HG03439 (cell line): ENCODE measurements at regions not wholly inside any gene's neighbourhood (a gene's known extent, or its start where the extent isn't known, plus 50 kb on each side); places are given as distances from the start of the nearest gene placed in this dataset.

Experiments used
- ATAC-seq: cut with Tn5 transposase; IDR thresholded peaks from one replicate; pipeline ENCODE4 v1.9.1; 2021; ENCODE audit warnings: mild to moderate bottlenecking, moderate library complexity; ENCODE audit not compliant: unreplicated experiment

DNA sequence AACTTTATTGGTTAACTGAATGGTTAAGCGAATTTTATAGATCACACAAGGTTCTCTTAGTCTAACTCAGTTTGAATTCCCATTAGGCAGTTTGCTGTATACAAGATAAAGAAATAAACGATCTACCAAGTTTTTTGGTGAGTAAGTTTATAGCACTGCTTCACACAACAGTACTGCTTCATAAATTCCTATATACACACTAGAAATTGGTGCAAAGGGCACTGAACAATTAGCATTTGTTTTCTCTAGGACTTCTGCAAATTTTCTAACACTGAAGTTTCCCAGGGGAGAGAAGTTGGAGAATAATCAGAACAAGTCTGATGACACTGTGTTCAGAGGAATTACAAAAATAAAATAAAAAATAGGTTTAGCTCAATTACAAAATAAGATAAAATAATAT, 1138.8 kb upstream of the PCDH9 start:
- no peak for ATAC-seq

DNA sequence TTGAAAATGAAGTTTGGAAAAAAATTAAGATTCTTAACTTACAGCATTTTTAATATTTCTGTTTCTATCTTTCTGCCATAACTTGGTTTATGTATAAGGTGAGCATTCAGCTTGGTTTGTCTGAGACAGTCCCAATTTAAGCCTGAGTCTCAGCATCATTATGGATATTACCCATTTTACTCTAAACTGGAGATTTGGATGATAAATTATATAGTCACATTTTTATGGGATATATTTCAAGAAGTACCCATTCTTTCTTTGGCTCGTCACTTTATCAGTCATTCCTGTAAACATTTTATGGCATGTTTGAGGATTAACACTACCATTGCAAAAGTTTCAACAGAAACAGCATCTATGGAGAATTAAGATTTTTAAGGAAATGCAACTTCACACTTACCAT, 1129.0 kb upstream of the PCDH9 start:
- no peak for ATAC-seq

DNA sequence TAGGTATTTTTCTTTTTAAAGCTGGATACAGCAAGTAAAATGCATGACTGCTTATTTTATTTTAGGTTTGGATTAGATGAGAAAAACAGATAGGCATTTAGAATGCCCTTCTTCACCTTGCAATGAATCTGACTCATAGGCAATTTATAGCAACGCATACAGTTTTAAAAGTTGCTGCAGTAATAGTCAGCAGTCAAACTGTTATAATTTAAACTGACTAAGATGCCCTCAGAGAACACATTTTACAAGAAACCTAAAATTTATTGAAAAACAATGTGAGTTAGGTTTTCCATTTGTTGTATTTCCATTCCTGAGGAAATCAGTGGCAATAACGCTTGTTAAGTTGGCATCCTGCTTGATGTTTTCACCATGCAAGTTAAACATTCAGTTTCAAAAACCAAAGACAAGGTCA, 1128.2 kb upstream of the PCDH9 start:
- ATAC-seq, result no peak

DNA sequence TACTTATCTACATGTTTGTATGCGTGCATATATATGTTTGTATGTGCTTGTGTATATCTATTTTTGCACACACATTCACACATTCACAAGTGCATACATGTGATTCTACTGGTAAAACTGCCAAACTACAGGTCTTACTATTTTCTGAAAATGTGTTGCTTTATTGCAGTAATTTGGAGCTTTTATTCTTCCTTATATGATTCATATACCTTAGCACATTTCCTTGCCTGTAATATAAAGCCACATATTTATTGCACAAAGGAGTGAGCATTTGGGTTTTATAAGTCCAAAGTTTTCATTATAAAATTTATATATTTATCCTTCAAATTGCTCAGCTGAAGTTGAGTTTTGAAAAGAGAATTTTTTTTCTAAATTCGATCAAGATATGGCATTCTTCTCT, 1120.4 kb upstream of the PCDH9 start:
- no peak for ATAC-seq

DNA sequence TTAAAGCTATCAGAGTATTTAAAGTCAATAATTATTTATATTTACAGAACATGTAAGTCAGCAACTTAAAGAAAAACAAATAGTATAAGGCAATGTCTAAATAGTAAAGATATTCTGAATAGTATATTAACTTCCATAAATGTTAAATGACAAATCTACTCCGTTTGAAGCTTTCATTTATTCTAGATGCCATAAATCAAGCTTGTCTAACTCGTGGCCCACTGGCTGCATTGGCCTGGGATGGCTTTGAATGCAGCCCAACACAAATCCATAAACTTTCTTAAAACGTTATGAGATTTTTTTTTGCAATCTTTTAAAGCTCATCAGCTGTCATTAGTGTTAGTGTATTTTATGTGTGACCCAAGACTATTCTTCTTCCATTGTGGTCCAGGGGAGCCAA, 1117.1 kb upstream of the PCDH9 start:
- ATAC-seq, result no peak

DNA sequence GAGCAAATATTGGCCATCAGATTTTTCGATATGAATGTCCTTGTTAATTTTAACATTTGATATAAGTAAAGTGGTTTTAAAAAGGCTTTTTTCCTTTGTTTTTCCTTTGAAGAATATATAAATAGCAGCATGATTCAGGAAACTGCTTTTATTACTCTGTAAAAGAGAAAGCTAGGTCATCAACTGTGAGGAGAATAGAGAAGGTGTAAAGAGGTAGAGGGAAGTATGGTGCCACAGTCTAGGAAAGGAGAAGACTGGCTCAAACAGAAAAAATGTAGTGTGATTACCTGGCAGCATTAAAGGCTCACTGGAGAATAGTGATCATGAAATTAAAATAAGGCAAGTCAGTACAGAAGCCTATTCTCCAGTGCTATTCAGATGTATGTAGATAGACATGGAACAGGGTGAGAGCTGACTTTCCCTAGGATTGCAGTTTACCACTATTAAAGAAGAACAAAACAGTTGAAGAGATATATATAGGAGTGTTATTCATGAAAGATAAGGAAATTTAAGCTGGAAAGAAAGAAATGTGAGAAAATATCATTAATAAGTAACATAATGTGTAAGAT, 1115.9 kb upstream of the PCDH9 start:
- ATAC-seq, result no peak

DNA sequence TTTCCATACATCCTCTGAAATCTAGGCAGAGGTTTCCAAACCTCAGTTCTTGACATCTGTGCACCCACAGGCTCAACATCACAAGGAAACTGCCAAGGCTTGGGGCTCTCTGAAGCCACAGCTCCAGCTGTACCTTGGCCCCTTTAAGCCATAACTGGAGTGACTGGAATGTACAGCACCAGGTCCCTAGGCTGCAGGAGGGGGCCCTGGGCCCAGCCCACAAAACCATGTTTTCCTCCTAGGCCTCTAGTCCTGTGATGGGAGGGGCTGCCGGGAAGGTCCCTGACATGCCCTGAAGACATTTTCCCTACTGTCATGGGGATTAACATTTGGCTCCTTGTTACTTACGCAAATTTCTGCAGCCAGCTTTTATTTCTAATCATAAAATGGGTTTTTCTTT, 1093.0 kb upstream of the PCDH9 start:
- ATAC-seq, result no peak

DNA sequence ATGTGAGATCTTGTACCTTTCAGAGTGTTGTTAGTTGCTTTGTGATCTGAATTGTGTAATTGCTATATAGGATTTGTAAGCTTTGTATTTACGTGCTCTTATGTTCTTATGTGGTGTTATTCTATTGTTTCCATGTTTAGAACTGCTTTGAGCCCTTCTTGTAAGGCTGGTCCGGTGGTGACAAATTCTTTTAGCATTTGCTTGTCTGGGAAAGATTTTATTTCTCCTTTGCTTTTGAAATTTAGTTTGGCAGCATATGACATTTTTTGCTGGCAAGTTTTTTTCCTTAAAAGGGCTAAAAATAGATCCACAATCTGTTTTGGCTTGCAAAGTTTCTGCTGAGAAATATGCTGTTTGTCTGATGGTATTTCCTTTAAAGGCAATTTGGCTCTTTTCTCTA, 1089.2 kb upstream of the PCDH9 start:
- no peak for ATAC-seq

DNA sequence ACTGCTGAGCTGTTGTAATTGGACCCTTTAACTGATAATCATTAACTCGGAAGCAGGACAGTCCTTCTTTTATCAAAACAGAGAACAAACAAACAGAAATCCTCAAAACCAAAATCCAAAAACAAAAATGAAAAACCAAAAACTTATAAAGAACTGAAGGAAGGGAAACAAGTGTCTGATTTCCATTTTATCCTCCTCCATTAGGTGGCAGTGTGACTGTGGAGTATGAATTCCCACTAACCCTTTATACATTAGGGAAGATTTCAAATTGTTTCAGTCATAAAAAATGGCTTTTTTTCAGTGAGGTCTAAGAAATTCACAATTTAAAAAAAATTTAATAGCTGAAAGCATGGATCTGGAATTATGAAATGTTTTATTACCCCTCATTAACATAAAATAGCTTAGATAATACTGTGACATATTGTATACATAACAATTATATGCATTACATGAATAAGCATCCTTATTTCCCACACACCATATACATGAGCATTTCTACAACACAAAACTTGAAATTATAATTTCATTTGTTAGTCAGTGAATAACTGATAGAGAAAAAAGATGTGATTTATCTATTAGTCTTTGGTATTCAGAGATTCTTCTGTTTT, 1074.3 kb upstream of the PCDH9 start:
- peak; percentile 66 for ATAC-seq

DNA sequence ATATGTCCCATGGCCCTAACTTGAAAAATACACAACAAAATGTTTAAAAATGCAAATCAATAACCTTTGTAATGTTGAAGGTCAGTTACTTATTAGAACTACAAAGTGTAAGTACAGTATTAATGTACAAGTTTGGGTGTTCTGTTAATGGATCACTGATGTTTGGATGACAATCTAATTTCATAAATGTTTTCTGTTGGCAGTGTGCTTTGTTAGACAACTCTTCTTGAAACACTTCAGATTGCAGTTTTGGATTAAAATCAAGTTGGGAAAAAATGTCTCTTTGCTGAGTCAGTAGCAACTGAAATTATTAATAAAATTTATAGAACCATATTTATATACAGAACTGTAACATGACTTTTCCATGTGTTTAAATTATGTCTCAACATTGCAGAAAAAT, 1063.5 kb upstream of the PCDH9 start:
- no peak for ATAC-seq

DNA sequence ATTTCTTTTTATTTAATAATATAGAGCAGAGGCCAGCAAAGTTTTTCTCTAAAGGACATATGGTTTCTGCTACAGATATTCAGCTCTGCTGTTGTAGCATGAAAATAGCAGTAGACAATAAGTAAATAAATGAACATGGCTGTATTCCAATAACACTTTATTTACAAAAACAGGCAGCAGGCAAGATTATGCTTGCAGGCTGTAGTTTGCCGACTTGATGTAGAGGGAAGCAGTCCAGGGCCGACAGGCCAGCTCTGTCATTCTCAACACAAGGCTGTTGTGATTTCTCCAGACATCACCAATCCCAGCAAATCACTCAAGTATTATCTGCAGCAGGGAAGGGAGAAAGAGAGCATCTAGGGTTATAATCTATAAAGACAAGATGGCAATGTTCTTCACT, 1062.5 kb upstream of the PCDH9 start:
- ATAC-seq, result no peak

DNA sequence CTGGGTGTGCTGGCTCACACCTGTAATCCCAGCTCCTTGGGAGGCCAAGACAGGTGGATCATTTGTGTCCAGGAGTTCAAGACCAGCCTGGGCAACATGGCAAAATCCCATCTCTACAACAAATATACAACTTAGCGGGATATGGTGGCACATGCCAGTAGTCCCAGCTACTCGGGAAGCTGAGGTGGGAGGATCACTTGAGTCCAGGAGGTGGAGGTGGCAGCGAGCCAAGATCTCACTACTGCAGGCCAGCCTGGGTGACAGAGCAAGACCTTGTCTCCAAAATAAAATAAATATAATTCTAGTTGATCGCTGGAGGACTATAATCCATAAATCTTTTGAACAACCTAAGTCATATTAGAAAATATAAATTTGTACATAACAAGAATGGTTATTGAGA, 1061.5 kb upstream of the PCDH9 start:
- no peak for ATAC-seq

DNA sequence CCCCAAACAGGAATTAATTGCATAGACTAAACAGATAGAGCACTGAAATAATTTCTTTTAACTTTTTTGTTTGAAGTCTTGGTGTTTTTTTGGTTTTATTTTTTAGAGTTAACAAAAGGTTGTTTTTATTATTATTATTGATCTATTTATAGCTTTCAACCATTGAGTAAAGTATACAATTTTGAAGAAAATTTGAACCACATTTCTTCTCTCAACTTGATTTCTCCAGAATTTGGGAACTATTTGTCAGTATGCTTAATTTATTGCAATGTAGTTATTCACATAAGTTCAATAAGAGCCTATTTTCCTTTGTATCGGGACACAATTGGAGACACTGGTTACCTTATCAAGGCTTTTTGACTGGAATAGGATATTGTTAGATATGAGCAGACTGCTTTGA, 1045.6 kb upstream of the PCDH9 start:
- ATAC-seq, result no peak

DNA sequence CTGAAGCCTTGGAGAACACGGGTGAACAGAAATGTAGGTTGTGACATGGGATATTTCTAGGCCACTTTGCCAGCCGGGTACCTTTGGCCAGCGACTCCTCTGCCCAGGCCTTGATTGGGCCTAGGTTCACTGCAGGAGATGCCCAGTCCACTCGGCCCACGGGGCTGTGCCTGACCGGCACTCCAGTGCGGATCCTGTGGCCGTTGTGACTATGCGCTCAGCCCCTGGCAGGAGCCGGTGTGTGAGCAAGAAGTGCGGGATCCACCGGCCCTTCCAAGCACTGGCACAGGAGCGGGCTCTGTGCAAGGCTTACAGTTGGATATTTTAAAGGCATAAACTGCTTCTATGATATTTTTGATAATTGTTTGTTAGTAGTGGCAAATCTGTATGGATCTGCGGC, 1042.5 kb upstream of the PCDH9 start:
- ATAC-seq, result no peak

DNA sequence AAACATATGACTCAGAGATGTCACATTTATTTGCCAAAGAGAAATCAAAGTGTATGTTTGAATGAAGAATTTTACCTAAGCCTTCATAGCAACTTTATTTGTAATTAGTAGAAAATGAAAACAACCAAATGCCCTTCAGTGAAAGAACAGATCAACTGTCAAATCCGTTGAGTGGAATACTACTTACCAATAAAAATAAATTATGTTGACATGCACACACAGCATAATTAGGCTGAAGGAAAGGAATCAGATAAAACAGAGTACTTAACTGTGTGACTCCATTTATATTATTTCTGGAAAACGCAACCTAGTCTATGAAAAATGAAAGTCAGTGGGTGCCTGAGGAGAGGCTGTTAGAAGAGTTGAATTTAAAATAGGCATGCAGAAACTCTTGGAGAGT, 1034.6 kb upstream of the PCDH9 start:
- ATAC-seq, result no peak

DNA sequence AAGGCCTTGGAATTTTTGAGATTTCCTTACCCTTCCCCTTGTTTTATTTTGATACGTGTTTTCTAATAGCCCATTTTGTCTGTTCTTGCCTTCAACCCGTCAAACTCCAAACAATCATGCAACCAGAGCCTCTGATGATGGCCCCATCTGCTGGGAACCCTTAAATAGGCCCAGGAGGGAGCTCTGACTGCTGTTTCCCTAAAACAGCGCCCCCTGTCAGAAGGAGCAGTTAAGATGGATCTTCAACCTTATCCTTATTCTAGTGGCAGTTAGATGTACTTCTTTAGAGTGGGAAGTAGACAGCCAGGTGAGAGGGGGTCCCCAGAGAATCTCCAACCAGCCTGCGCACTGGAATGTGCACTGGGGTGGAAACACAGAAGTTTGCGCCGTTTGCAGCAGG, 1031.0 kb upstream of the PCDH9 start:
- no peak for ATAC-seq

DNA sequence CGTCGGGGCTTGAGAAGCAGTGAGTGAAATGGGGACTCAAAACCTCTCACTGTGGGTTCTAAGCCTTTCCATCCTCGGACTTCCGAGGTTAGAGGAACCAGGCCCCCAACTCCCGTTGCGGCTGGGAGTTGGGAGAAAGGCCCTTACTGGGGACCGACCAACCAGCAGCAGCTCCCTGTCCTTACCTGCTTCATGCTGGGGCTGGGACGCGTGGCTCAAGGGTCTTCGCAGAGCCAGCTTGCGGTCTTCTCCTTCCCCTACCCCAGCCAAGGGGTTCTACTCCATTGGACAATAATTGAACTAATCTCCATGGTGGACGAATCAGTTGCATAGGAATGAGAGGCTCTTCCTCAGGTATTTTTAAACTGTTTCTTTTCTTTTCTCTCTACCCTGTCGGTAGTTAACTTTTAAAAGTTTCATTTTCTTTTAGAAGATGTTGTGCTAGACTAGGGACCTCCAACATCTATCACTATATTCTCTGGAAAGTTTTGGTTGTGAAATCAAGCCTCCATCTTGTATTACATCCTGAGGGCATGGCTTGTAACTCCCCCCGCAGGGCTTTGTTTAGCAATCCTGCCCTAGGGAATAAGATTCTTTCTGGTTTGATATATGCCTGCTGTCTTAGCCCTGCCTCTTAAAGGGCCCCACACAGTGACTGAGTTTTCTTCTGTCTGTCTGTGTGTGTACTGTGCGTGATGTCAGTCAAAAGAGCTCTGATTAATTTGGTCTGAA, 1027.1 kb upstream of the PCDH9 start:
- ATAC-seq, result no peak

DNA sequence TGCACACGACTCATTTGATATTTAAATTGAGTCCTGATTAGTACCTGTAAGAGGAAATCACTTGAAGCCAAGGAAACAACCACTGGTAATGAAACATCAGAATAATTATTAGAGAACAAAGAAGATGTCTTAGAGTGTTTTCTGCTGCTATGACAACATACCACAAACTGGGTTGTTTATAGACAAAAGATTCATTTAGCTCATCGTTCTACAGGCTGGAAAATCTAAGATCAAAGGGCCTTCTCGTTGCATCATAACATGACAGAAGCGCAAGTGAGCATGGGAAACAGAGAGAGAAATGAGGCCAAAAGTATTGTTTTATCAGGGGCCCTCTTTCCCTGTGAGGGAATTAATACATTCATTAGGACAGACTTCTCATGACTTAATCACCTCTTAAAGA, 1024.0 kb upstream of the PCDH9 start:
- no peak for ATAC-seq

DNA sequence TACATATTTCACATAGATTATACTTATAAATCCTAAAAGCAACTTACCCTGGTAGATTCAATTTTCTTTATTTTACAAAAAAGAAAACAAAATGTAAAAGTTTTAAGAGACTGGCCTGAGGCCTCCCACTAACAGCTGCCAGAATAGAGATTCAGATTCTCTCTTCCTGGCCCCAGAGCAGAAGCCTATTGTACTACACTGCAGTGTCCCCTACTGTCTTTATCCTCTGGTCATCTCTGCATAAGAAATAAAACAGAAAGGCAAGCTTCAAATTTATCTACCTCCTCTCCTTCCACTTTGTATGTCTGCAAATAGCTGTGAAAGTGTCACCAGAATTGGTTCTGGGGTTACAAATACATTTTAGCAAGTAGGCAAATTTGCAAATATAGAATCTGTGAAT, 1004.1 kb upstream of the PCDH9 start:
- ATAC-seq, result no peak

DNA sequence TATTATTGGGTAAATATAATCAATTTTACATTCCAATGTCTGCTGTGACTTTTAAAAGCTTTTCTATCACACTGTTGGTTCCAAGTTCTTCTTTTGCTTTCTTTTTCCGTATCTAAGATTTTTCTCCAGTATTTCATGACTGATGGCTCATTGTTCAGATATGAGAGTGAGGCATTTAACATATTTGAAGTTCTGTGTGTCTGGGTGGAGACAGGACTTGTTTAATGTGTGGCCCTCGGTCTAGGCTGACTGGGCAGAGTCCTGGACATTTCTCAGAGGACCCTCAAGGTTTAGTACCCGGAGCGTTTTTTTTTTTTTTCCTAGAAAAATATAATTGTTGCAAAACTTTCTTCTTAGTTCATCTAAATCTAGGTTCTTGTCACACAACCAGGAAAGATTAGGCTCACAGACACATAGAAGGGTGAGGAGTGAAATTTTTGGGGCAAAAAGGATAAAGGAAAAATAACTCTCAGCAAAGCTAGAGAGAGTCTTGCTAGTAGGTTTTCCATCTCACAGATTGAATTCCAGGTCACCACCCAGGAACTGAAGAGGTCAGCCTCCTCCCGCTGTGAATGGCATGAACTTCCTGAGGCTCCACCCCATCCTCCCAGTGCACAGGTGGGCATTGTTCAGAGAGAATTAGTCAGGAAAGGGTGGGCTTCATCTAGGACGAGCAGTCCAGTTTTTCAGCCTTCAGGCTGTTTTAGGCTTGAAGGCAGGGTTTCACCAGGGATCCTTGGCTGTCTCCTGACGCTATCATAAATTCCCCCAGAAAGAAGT, 1002.4 kb upstream of the PCDH9 start:
- ATAC-seq, result no peak

DNA sequence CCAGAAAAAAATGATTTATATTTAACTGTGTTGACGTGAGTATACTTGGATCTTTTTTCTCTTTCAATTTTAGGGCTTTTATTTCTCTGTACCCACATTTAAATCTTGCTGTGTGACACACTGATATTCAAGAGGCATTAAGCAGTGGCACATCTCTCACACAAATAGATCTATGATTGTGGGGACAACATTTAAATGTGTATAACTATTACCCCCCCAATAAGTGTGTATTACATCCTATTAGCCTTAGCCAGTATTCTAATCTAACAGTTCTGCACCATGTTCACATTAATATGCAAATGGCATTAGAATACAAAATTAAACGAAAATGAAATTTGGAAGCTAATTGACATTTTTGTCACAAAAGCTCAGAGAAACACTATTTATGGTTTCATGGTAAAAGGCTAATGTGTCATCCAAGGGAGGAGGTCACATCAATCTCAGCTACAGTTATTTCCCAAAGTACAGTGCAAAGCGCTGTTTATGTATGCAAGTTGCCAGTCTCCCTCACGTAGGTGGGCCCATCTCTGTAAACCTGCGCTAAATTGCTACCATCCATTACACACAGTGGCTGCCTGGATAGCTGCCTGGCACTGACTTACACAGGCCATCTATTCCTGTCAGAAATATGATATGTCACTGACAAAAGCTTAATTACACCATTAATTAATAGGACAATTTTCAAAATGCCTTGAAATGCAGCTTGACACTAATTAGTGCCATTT, 984.7 kb upstream of the PCDH9 start:
- ATAC-seq, result no peak
